ENCODE measurements at regions not wholly inside any gene's neighbourhood (a gene's known extent, or its start where the extent isn't known, plus 50 kb on each side); places are given as distances from the start of the nearest gene placed in this dataset.

DNA sequence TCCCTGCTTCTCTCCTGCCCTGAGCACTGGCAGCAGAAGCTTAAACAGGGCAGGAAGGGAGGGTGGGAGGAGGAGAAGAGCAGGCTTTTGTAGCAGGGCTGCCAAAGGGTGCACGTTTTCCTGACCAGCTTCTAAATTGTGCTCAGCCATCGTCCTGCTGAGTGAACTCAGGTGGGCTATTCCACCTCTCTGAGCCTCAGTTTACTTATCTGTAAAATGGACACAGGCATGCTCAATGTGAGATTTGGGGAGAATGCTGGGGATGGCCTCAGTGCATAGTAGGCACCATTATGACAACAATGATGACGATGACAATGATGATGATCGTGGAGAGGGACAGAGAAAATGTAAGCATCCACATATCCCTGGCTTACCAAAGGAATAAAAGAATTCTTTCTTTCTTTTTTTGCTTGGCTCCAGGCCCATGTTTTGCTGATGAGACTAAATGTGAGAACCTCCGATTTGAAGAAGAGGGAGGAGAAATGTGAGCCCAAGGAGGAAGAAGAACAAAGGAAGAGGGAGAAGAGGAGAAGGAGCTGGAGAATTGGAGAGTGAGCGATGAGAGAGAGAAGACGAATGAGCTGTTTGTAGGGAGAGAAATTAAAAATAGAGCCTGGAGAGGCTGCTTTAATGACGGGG lies 105.5 kb upstream of the MYL2 start:
- Histone ChIP-seq H3K4me2 (replicated peaks; ENCODE audit: low read depth, low read length, poor library complexity, severe bottlenecking) (no peak overlapping the region), H3K36me3 (replicated peaks in 1 of 2; ENCODE audit: control extremely low read depth in 1 of 2, control insufficient read depth in 1 of 2, extremely low read depth in 1 of 2, insufficient read depth in 2 of 2, low read length in 1 of 2) (no peaks in the 10 kb centered on the region), H3K27ac (ENCODE audit: low read length in 2 of 2) (no peak overlapping the region), H3K9me3 (ENCODE audit: control extremely low read depth in 1 of 3, control insufficient read depth in 2 of 3, insufficient read depth in 1 of 3, low read length in 2 of 3) (no peaks in the 10 kb centered on the region), H4K20me1 (ENCODE audit: control insufficient read depth, insufficient read depth, low read length, poor library complexity, severe bottlenecking) (no peaks in the 10 kb centered on the region), H3K79me2 (ENCODE audit: control insufficient read depth, insufficient read depth, low read length) (no peaks in the 10 kb centered on the region), H3K27me3 (replicated peaks in 1 of 4; ENCODE audit: control extremely low read depth in 1 of 4, control insufficient read depth in 3 of 4, insufficient read depth in 4 of 4, low read length in 3 of 4) (peaks cover 0 to 26% (median 10%) of the 10 kb centered on the region in 4 experiments), H3K9ac (ENCODE audit: low read length) (no peak overlapping the region), H3K4me1 (ENCODE audit: control insufficient read depth in 2 of 2, insufficient read depth in 2 of 2, low read length in 2 of 2) (no peaks in the 10 kb centered on the region), H2AFZ (ENCODE audit: insufficient read depth, low read depth, low read length, poor library complexity, severe bottlenecking) (no peak overlapping the region), H3K4me3 (ENCODE audit: control extremely low read depth in 1 of 5, extremely low read depth in 1 of 5, insufficient read depth in 1 of 5, low read depth in 2 of 5, low read length in 4 of 5) (no peak overlapping the region)
- no peak for TF ChIP-seq EZH2 (IDR thresholded peaks at IDR 0.05; ENCODE audit: borderline replicate concordance, insufficient read depth, low read depth, low read length, poor library complexity, severe bottlenecking)
- TF ChIP-seq, protein P1, sequence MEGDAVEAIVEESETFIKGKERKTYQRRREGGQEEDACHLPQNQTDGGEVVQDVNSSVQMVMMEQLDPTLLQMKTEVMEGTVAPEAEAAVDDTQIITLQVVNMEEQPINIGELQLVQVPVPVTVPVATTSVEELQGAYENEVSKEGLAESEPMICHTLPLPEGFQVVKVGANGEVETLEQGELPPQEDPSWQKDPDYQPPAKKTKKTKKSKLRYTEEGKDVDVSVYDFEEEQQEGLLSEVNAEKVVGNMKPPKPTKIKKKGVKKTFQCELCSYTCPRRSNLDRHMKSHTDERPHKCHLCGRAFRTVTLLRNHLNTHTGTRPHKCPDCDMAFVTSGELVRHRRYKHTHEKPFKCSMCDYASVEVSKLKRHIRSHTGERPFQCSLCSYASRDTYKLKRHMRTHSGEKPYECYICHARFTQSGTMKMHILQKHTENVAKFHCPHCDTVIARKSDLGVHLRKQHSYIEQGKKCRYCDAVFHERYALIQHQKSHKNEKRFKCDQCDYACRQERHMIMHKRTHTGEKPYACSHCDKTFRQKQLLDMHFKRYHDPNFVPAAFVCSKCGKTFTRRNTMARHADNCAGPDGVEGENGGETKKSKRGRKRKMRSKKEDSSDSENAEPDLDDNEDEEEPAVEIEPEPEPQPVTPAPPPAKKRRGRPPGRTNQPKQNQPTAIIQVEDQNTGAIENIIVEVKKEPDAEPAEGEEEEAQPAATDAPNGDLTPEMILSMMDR (IDR thresholded peaks at IDR 0.05), result no peak
- POLR2A ChIA-PET, result no interaction called here
- no peaks in the 10 kb centered on the region for H3K4me1 Mint-ChIP-seq
- no peak overlapping the region for H3K27ac Mint-ChIP-seq
- ATAC-seq (ENCODE audit: low read depth) (no peak), DNase-seq (no peak)
- no peaks in the 10 kb centered on the region for H3K9me3 Mint-ChIP-seq (ENCODE audit: insufficient read depth)
- H3K27me3 Mint-ChIP-seq, result peaks cover 68% of the 10 kb centered on the region
- intact Hi-C loops (cut with micrococcal nuclease), result no loop called here
- no peak overlapping the region for H3K4me3 Mint-ChIP-seq
- CTCF ChIA-PET, result no interaction called here
- WGBS (ENCODE audit: insufficient coverage), result 73% methylated on average over 6 of the region's 8 CpGs

GRCh38 chr12:111025301-111025700 lies 104.9 kb upstream of the MYL2 start:
- Histone ChIP-seq H2AFZ (ENCODE audit: insufficient read depth, low read depth, low read length, poor library complexity, severe bottlenecking) (no peak overlapping the region), H3K9me3 (ENCODE audit: control extremely low read depth in 1 of 3, control insufficient read depth in 2 of 3, insufficient read depth in 1 of 3, low read length in 2 of 3) (peaks cover 0 to 3% (median 0%) of the 10 kb centered on the region in 3 donors), H3K4me3 (ENCODE audit: control extremely low read depth in 1 of 5, extremely low read depth in 1 of 5, insufficient read depth in 1 of 5, low read depth in 2 of 5, low read length in 4 of 5) (no peak overlapping the region), H3K4me2 (replicated peaks; ENCODE audit: low read depth, low read length, poor library complexity, severe bottlenecking) (no peak overlapping the region), H3K27ac (ENCODE audit: low read length in 2 of 2) (no peak overlapping the region), H3K27me3 (replicated peaks in 1 of 4; ENCODE audit: control extremely low read depth in 1 of 4, control insufficient read depth in 3 of 4, insufficient read depth in 4 of 4, low read length in 3 of 4) (peaks cover 0 to 24% (median 6%) of the 10 kb centered on the region in 4 experiments), H3K36me3 (replicated peaks in 1 of 2; ENCODE audit: control extremely low read depth in 1 of 2, control insufficient read depth in 1 of 2, extremely low read depth in 1 of 2, insufficient read depth in 2 of 2, low read length in 1 of 2) (no peaks in the 10 kb centered on the region), H3K9ac (ENCODE audit: low read length) (no peak overlapping the region), H4K20me1 (ENCODE audit: control insufficient read depth, insufficient read depth, low read length, poor library complexity, severe bottlenecking) (no peaks in the 10 kb centered on the region), H3K79me2 (ENCODE audit: control insufficient read depth, insufficient read depth, low read length) (no peaks in the 10 kb centered on the region), H3K4me1 (ENCODE audit: control insufficient read depth in 2 of 2, insufficient read depth in 2 of 2, low read length in 2 of 2) (no peaks in the 10 kb centered on the region)
- Mint-ChIP-seq H3K27ac (no peak overlapping the region), H3K9me3 (ENCODE audit: insufficient read depth) (no peaks in the 10 kb centered on the region), H3K4me1 (no peaks in the 10 kb centered on the region), H3K4me3 (no peak overlapping the region), H3K27me3 (peaks cover 66% of the 10 kb centered on the region)
- POLR2A ChIA-PET, result no interaction called here
- intact Hi-C loops (cut with micrococcal nuclease), result no loop called here
- DNase-seq (no peak), ATAC-seq (ENCODE audit: low read depth) (no peak)
- TF ChIP-seq, protein P1 (IDR thresholded peaks at IDR 0.05), result no peak
- TF ChIP-seq EZH2 (IDR thresholded peaks at IDR 0.05; ENCODE audit: borderline replicate concordance, insufficient read depth, low read depth, low read length, poor library complexity, severe bottlenecking), result no peak
- CTCF ChIA-PET, result no interaction called here
- 72% methylated on average over 6 of the region's 7 CpGs for WGBS (ENCODE audit: insufficient coverage)
